ENCODE measurements at regions not wholly inside any gene's neighbourhood (a gene's known extent, or its start where the extent isn't known, plus 50 kb on each side); places are given as distances from the start of the nearest gene placed in this dataset.

DNA sequence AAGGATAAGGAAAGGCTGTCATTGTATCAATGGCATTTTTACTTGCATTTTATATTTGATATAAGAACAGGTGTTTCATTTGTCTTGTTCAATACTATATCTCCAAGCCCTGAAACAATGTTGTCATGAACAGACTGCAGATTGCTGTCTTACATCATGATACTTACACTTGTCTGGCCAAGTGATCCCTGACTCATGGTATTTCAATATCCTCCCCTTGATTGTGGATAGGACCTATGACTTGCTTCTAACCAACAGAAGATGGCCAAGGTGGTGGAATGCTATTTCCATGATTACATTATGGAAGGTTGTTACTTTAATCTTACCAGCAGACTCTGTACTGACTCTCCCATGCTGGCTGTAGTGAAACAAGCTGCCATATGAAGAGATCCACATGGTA is 471.1 kb downstream of the CCDC85A start:
- Histone ChIP-seq H3K9me3 (ENCODE audit: insufficient read depth in 2 of 2, low read depth in 1 of 2, low read length in 1 of 2) (no peaks in the 10 kb centered on the region), H3K4me1 (replicated peaks in 1 of 4; ENCODE audit: control insufficient read depth in 3 of 4, insufficient read depth in 4 of 4, low read length in 3 of 4) (no peaks in the 10 kb centered on the region), H2BK20ac (ENCODE audit: low read length) (no peak overlapping the region), H2BK15ac (ENCODE audit: low read length) (no peak overlapping the region), H3K4me3 (ENCODE audit: extremely low read depth in 1 of 4, insufficient read depth in 2 of 4, low read depth in 3 of 4, low read length in 4 of 4) (no peak overlapping the region), H3K4me2 (ENCODE audit: insufficient read depth in 1 of 2, low read depth in 2 of 2, low read length in 2 of 2) (no peak overlapping the region), H2BK5ac (ENCODE audit: low read depth, low read length) (no peak overlapping the region), H3K4ac (replicated peaks; ENCODE audit: insufficient read length, low read depth, low read length) (no peak overlapping the region), H3K36me3 (ENCODE audit: control insufficient read depth in 2 of 4, insufficient read depth in 4 of 4, low read length in 3 of 4) (no peaks in the 10 kb centered on the region), H4K20me1 (replicated peaks in 1 of 2; ENCODE audit: control insufficient read depth in 1 of 2, insufficient read depth in 2 of 2, low read length in 2 of 2) (no peaks in the 10 kb centered on the region), H3K27me3 (replicated peaks in 1 of 4; ENCODE audit: control insufficient read depth in 3 of 4, extremely low read depth in 1 of 4, insufficient read depth in 3 of 4, low read length in 3 of 4) (no peaks in the 10 kb centered on the region), H3K23me2 (ENCODE audit: low read depth, low read length) (no peaks in the 10 kb centered on the region), H3K23ac (ENCODE audit: insufficient read length) (no peak overlapping the region), H2BK120ac (replicated peaks; ENCODE audit: low read depth, low read length) (no peak overlapping the region), H2BK12ac (ENCODE audit: low read depth, low read length) (no peak overlapping the region), H3K79me1 (ENCODE audit: low read depth, low read length) (no peaks in the 10 kb centered on the region), H3K14ac (ENCODE audit: insufficient read length) (no peak overlapping the region), H4K5ac (ENCODE audit: insufficient read length, low read depth, low read length) (no peak overlapping the region), H3K27ac (ENCODE audit: low read depth, low read length) (no peak overlapping the region), H3K18ac (ENCODE audit: extremely low read depth, low read length) (no peak overlapping the region), H2AFZ (ENCODE audit: low read length) (no peak overlapping the region), H3K56ac (replicated peaks; ENCODE audit: insufficient read length, low read depth, low read length) (no peak overlapping the region), H4K91ac (replicated peaks; ENCODE audit: insufficient read length, low read length) (no peak overlapping the region), H3K79me2 (ENCODE audit: control insufficient read depth in 1 of 2, insufficient read depth in 2 of 2, low read length in 2 of 2) (no peaks in the 10 kb centered on the region), H2AK5ac (ENCODE audit: low read depth, low read length) (no peak overlapping the region), H4K8ac (ENCODE audit: extremely low read depth, insufficient read depth, low read length) (no peak overlapping the region), H3K9ac (replicated peaks in 1 of 4; ENCODE audit: extremely low read depth in 1 of 4, low read depth in 3 of 4, low read length in 3 of 4) (no peak overlapping the region)
- ChIA-PET CTCF (ENCODE audit: partially characterized antibody) (interaction anchor here (1.4 kb wide), 1 partner anchor 16 kb away, joined by 3 read pairs; no protein-coding TSS in a partner anchor), POLR2A (ENCODE audit: partially characterized antibody) (no interaction called here)
- FAIRE-seq (no peak), DNase-seq (ENCODE audit: low read depth in 1 of 2, low spot score in 2 of 2) (no peak)
- TF ChIP-seq ZNF274 (IDR thresholded peaks at IDR 0.05; ENCODE audit: borderline replicate concordance, extremely low read depth, low read length) (no peak), SRF (IDR thresholded peaks at IDR 0.05; ENCODE audit: low read depth, low read length) (no peak), GTF2F1 (IDR thresholded peaks at IDR 0.05; ENCODE audit: borderline replicate concordance, low read depth, low read length) (no peak), RBBP5 (IDR thresholded peaks at IDR 0.05; ENCODE audit: borderline replicate concordance, low read depth, low read length) (no peak), TBP (IDR thresholded peaks at IDR 0.05; ENCODE audit: low read depth, low read length) (no peak), JUND (IDR thresholded peaks at IDR 0.05; ENCODE audit: low read length) (no peak), ASH2L (IDR thresholded peaks at IDR 0.05; ENCODE audit: low read length) (no peak), SIN3A (conservative IDR thresholded peaks at IDR 0.05 in 1 of 2, IDR thresholded peaks at IDR 0.05 in 1 of 2; ENCODE audit: low read depth in 1 of 2, low read length in 2 of 2) (no peak), SP4 (IDR thresholded peaks at IDR 0.05; ENCODE audit: low read length) (no peak)

Data from H1 (cell line).